Fibroblast of lung (primary cell): ENCODE measurements at regions not wholly inside any gene's neighbourhood (a gene's known extent, or its start where the extent isn't known, plus 50 kb on each side); places are given as distances from the start of the nearest gene placed in this dataset.

Source experiments
- DNase-seq, 2 donors: peaks; one replicate each; pipeline versions ENCODE4 v3.0.0 to v3.0.0-alpha.2; 2010; ENCODE audit warnings: low read depth in 2 of 2
- H2AFZ ChIP-seq: 2 replicates; pipeline ENCODE4 v1.5.1; 2012; ENCODE audit warnings: low read length, control low read depth, inconsistent platforms
- H3K27ac ChIP-seq: 2 replicates; pipeline ENCODE4 v1.5.1; 2011; ENCODE audit warnings: low read length, control low read depth; ENCODE audit not compliant: insufficient read depth
- H3K27me3 ChIP-seq: 2 replicates; pipeline ENCODE4 v1.5.1; 2011; ENCODE audit warnings: mild to moderate bottlenecking, low read length; ENCODE audit not compliant: control insufficient read depth, insufficient read depth
- H3K36me3 ChIP-seq: 2 replicates; pipeline ENCODE4 v1.5.1; 2011; ENCODE audit warnings: low read length; ENCODE audit not compliant: control insufficient read depth, insufficient read depth
- H3K4me1 ChIP-seq: 2 replicates; pipeline ENCODE4 v1.5.1; 2011; ENCODE audit warnings: low read length; ENCODE audit not compliant: control insufficient read depth, insufficient read depth; ENCODE audit errors: extremely low read depth
- H3K4me2 ChIP-seq: 2 replicates; pipeline ENCODE4 v1.5.1; 2011; ENCODE audit warnings: low read length, control low read depth; ENCODE audit not compliant: insufficient read depth; ENCODE audit errors: extremely low read depth
- H3K4me3 ChIP-seq, 4 experiments: fragments of 200-600 bp in 1 of 4; sonication (generic) in 1 of 4; replicated peaks in 1 of 4; 2 replicates each; pipeline ENCODE4 v1.5.1; 2011 to 2016; ENCODE audit warnings: low read length in 4 of 4, low read depth in 3 of 4, mild to moderate bottlenecking in 3 of 4, control low read depth in 2 of 4, inconsistent platforms in 1 of 4, mixed read lengths in 1 of 4; ENCODE audit not compliant: insufficient read depth in 1 of 4; ENCODE audit errors: control extremely low read depth in 1 of 4
- H3K79me2 ChIP-seq: 2 replicates; pipeline ENCODE4 v1.5.1; 2012; ENCODE audit warnings: mild to moderate bottlenecking, low read length, inconsistent platforms; ENCODE audit not compliant: control insufficient read depth, insufficient read depth
- H3K9ac ChIP-seq: 2 replicates; pipeline ENCODE4 v1.5.1; 2011; ENCODE audit warnings: mild to moderate bottlenecking, low read length, control low read depth; ENCODE audit not compliant: insufficient read depth
- H3K9me3 ChIP-seq: 2 replicates; pipeline ENCODE4 v1.5.1; 2012; ENCODE audit warnings: low read depth, low read length; ENCODE audit not compliant: control insufficient read depth, insufficient read depth
- H4K20me1 ChIP-seq: 2 replicates; pipeline ENCODE4 v1.5.1; 2011; ENCODE audit warnings: low read length; ENCODE audit not compliant: control insufficient read depth, insufficient read depth; ENCODE audit errors: extremely low read depth
- EZH2 ChIP-seq: IDR thresholded peaks from 2 replicates; pipeline ENCODE4 v1.5.1; 2012; ENCODE audit warnings: low read length, control low read depth, mild to moderate bottlenecking; ENCODE audit errors: missing control alignments
- TF ChIP-seq, protein P1 (sequence below), 2 donors: IDR thresholded peaks in 1 of 2; conservative IDR thresholded peaks in 1 of 2; 1 replicate in 1 of 2; 2 replicates in 1 of 2; pipeline ENCODE4 v1.5.1; 2011 to 2012; ENCODE audit warnings: low read length in 2 of 2, control low read depth in 1 of 2, inconsistent platforms in 1 of 2, low read depth in 1 of 2, mild to moderate bottlenecking in 1 of 2

DNA sequence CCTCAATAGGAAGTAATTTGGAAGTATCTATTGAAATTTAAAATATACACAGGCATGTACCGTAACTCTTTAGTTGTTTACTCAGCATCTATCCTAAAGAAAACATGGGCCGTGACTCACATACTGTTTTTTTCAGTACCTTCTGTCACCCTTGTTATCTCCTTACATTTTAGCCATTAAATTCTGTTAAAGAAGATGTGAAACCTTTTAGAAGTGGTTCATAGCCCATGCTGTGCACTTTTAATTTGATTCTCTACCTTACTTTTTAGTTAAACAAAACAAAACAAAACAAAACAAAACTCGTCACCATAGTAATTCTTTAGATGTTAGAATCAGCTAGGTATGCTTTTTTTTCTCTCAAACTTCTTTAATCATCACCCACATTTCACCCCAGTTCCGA, 494.4 kb upstream of the RGS6 start:
- peaks cover 11% of the 10 kb centered on the region for H3K4me1 ChIP-seq
- no peak overlapping the region for H3K27ac ChIP-seq
- H3K4me2 ChIP-seq = no peak overlapping the region
- no peak overlapping the region for H3K4me3 ChIP-seq
- H2AFZ ChIP-seq = no peak overlapping the region
- H3K27me3 ChIP-seq = no peaks in the 10 kb centered on the region
- H4K20me1 ChIP-seq = no peaks in the 10 kb centered on the region
- DNase-seq = no peak
- H3K9me3 ChIP-seq = no peaks in the 10 kb centered on the region
- no peak overlapping the region for H3K9ac ChIP-seq
- no peaks in the 10 kb centered on the region for H3K79me2 ChIP-seq
- no peaks in the 10 kb centered on the region for H3K36me3 ChIP-seq
- TF ChIP-seq, protein P1, sequence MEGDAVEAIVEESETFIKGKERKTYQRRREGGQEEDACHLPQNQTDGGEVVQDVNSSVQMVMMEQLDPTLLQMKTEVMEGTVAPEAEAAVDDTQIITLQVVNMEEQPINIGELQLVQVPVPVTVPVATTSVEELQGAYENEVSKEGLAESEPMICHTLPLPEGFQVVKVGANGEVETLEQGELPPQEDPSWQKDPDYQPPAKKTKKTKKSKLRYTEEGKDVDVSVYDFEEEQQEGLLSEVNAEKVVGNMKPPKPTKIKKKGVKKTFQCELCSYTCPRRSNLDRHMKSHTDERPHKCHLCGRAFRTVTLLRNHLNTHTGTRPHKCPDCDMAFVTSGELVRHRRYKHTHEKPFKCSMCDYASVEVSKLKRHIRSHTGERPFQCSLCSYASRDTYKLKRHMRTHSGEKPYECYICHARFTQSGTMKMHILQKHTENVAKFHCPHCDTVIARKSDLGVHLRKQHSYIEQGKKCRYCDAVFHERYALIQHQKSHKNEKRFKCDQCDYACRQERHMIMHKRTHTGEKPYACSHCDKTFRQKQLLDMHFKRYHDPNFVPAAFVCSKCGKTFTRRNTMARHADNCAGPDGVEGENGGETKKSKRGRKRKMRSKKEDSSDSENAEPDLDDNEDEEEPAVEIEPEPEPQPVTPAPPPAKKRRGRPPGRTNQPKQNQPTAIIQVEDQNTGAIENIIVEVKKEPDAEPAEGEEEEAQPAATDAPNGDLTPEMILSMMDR (conservative IDR thresholded peaks at IDR 0.05 in 1 of 2, IDR thresholded peaks at IDR 0.05 in 1 of 2; ENCODE audit: low read depth in 1 of 2, low read length in 2 of 2) = no peak
- TF ChIP-seq EZH2 = no peak

DNA sequence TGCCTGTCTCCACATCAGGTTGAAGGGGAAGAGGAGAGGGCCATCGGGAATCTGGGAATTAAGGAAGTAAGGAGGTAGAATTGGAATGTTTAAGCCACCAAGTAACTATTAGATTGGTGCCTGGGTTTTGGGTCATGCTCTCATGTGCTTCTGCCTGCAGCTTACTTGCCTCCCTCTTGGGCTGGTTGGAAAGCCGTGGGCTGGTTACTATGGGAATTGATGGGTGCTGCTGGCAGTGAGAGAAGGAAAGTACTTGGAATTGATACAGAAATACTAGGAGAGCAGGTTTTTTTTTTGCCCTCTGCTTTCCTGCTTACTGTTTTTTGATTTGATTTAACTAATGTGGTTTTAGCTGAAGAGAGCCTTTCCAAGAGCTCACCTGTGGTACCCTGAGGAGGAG, 493.5 kb upstream of the RGS6 start:
- TF ChIP-seq EZH2 = no peak
- TF ChIP-seq, protein P1 (conservative IDR thresholded peaks at IDR 0.05 in 1 of 2, IDR thresholded peaks at IDR 0.05 in 1 of 2; ENCODE audit: low read depth in 1 of 2, low read length in 2 of 2) = no peak
- DNase-seq = peak; percentile 54 to 81
- no peaks in the 10 kb centered on the region for H3K79me2 ChIP-seq
- no peak overlapping the region for H3K9ac ChIP-seq
- peaks cover 11% of the 10 kb centered on the region for H3K4me1 ChIP-seq
- no peaks in the 10 kb centered on the region for H3K36me3 ChIP-seq
- H2AFZ ChIP-seq = no peak overlapping the region
- H3K9me3 ChIP-seq = no peaks in the 10 kb centered on the region
- H3K4me2 ChIP-seq = peak overlapping the region; percentile 53
- H3K4me3 ChIP-seq = peak overlapping the region in 1 of 4 experiments; percentile 32
- no peaks in the 10 kb centered on the region for H4K20me1 ChIP-seq
- no peaks in the 10 kb centered on the region for H3K27me3 ChIP-seq
- peak overlapping the region; percentile 38 for H3K27ac ChIP-seq

DNA sequence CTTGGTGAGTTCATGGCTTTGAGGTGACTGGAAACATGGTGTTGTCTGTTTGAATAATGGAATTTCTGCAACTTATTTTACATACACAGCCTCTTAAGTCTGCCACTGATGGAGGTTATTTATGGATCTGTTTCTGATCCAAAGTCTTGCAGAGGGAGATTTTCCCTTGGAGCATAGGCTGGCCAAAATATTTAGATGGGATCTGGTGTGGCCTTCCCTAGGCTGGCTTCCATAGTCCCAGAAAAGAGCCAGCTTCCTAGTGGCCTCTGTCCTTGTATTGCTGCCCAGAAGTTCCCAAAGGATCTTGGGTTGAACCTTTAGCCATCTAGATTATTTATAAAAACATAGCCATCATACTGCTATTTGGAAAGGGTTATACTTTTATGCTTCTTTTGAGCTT, 491.1 kb upstream of the RGS6 start:
- no peak for DNase-seq
- H2AFZ ChIP-seq = no peak overlapping the region
- no peaks in the 10 kb centered on the region for H3K27me3 ChIP-seq
- H3K27ac ChIP-seq = no peak overlapping the region
- peaks cover 11% of the 10 kb centered on the region for H3K4me1 ChIP-seq
- no peaks in the 10 kb centered on the region for H3K9me3 ChIP-seq
- TF ChIP-seq, protein P1 (conservative IDR thresholded peaks at IDR 0.05 in 1 of 2, IDR thresholded peaks at IDR 0.05 in 1 of 2; ENCODE audit: low read depth in 1 of 2, low read length in 2 of 2) = no peak
- no peak for TF ChIP-seq EZH2
- no peaks in the 10 kb centered on the region for H3K79me2 ChIP-seq
- H3K36me3 ChIP-seq = no peaks in the 10 kb centered on the region
- no peaks in the 10 kb centered on the region for H4K20me1 ChIP-seq
- H3K4me3 ChIP-seq = no peak overlapping the region
- no peak overlapping the region for H3K4me2 ChIP-seq
- no peak overlapping the region for H3K9ac ChIP-seq
